ENCODE measurements at regions not wholly inside any gene's neighbourhood (a gene's known extent, or its start where the extent isn't known, plus 50 kb on each side); places are given as distances from the start of the nearest gene placed in this dataset.

DNA sequence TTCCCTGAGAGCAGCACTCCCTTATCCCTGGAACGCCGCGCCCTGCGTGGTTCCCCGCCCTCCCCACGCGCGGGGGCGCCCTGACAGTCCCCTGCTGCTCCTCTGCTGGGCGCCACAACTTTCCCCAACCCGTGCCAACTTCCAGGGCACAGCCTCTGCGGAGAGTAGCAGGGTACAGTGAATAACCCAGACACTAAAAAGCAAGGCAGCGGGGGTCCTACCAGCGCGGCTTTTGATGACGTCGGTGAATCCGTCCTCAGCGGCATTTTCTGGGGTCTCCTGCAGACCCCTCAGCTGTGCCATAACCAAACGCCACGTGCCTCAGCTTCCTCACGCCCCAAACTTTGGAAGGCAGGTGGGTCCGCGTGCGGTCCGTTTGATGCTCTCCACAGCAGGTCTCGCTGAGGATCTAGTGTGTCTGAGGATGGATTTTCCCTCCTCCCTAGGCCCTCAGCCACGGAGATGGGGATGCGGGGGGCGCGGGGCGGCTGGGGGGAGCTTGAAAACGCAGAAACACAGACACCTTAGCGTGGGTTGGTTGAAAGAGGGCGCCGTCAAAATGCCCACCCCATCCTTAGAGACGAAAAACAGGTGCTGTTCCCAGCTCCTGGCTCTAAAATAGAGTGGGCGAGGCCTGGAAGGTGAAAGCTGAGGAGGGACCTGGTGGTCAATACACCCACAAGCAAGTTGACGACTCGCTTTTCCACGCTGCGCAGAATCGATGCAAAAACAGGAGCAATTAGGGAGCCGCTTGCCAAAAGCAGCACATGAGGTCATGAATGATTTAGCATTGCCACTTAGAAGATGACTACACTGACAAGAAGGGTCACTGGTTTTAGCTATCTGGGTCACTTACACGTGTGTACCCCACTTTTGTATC, 405.6 kb downstream of the FAM47A start:
- no peaks in the 10 kb centered on the region for H3K79me2 ChIP-seq (replicated peaks; ENCODE audit: insufficient read depth)
- no peaks in the 10 kb centered on the region for H3K9me3 Mint-ChIP-seq
- H3K27me3 Mint-ChIP-seq (ENCODE audit: insufficient read depth, low read depth, poor library complexity): no peaks in the 10 kb centered on the region
- no peak for TF ChIP-seq EZH2phosphoT487 (IDR thresholded peaks at IDR 0.05; ENCODE audit: unreplicated experiment)
- TF ChIP-seq CREB1 (CRISPR knock-in tag; IDR thresholded peaks at IDR 0.05; ENCODE audit: low read depth): peak; percentile 47; the same call in 1 of the 2 replicates
- no peaks in the 10 kb centered on the region for H3K36me3 Mint-ChIP-seq (ENCODE audit: low read depth)
- H3K27ac ChIP-seq (ENCODE audit: low read depth): no peak overlapping the region
- H3K4me3 Mint-ChIP-seq: peak overlapping the region; percentile 80
- H3K4me1 ChIP-seq (ENCODE audit: insufficient read depth): no peaks in the 10 kb centered on the region
- peak overlapping the region; percentile 86 for H2AFZ ChIP-seq
- H3K27ac Mint-ChIP-seq: no peak overlapping the region
- no peaks in the 10 kb centered on the region for H3K9me2 ChIP-seq (ENCODE audit: insufficient read depth)
- peak overlapping the region; percentile 80 for H3K4me2 ChIP-seq
- H3K36me3 ChIP-seq (ENCODE audit: insufficient read depth): no peaks in the 10 kb centered on the region
- peak overlapping the region; percentile 69 for H3K4me3 ChIP-seq
- H4K20me1 ChIP-seq (replicated peaks; ENCODE audit: insufficient read depth): no peaks in the 10 kb centered on the region
- no peaks in the 10 kb centered on the region for H3F3A ChIP-seq (replicated peaks; ENCODE audit: low read depth)
- H3K27me3 ChIP-seq (ENCODE audit: insufficient read depth): peaks cover 15% of the 10 kb centered on the region
- ATAC-seq (peak; percentile 43), DNase-seq (ENCODE audit: low spot score) (peak; percentile 2)
- no peaks in the 10 kb centered on the region for H3K4me1 Mint-ChIP-seq

DNA sequence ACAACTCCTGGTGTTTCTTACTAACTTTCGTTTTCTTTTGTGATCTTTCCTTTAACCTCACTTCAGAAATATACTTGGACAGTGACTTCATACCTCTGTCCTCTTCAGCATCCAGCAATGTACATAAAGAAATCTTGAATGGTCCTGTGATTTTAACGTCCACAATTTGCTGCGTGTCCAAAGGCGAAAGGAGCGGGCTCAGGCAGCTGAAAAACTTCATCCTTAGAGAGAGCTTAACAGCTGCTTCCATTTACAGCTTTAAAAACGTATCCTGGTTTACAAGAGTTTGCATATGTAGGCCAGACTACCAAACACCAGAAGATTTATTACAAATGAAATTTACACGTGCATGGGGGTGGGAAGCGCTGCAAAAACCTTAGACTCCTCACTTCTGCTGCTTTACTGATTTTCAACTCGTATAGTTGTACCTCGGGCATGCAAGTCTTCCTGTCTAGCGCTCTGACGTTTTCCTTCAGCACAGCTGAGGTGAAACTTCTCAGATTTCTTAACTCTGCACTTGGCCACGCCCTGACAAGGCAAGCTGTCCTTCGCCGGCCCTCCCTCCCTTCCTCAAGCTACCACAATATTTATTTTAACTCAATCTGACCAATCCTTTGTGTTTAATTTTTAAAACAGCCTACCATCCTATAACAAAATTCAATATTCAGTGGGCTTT, 406.4 kb downstream of the FAM47A start:
- Histone ChIP-seq H3K79me2 (replicated peaks; ENCODE audit: insufficient read depth) (no peaks in the 10 kb centered on the region), H3K9me2 (ENCODE audit: insufficient read depth) (no peaks in the 10 kb centered on the region), H3K4me1 (ENCODE audit: insufficient read depth) (no peaks in the 10 kb centered on the region), H3K27ac (ENCODE audit: low read depth) (no peak overlapping the region), H2AFZ (peak overlapping the region; percentile 86), H3K36me3 (ENCODE audit: insufficient read depth) (no peaks in the 10 kb centered on the region), H3K27me3 (ENCODE audit: insufficient read depth) (peaks cover 15% of the 10 kb centered on the region), H3K4me2 (peak overlapping the region; percentile 80), H4K20me1 (replicated peaks; ENCODE audit: insufficient read depth) (no peaks in the 10 kb centered on the region), H3F3A (replicated peaks; ENCODE audit: low read depth) (no peaks in the 10 kb centered on the region), H3K4me3 (peak overlapping the region; percentile 69)
- ATAC-seq (peak; percentile 95), DNase-seq (ENCODE audit: low spot score) (peak; percentile 62)
- peak overlapping the region; percentile 80 for H3K4me3 Mint-ChIP-seq
- H3K36me3 Mint-ChIP-seq (ENCODE audit: low read depth): no peaks in the 10 kb centered on the region
- H3K27me3 Mint-ChIP-seq (ENCODE audit: insufficient read depth, low read depth, poor library complexity): no peaks in the 10 kb centered on the region
- no peak overlapping the region for H3K27ac Mint-ChIP-seq
- H3K4me1 Mint-ChIP-seq: no peaks in the 10 kb centered on the region
- H3K9me3 Mint-ChIP-seq: no peaks in the 10 kb centered on the region
- TF ChIP-seq CREB1 (CRISPR knock-in tag; IDR thresholded peaks at IDR 0.05; ENCODE audit: low read depth): no peak
- TF ChIP-seq, protein P1, sequence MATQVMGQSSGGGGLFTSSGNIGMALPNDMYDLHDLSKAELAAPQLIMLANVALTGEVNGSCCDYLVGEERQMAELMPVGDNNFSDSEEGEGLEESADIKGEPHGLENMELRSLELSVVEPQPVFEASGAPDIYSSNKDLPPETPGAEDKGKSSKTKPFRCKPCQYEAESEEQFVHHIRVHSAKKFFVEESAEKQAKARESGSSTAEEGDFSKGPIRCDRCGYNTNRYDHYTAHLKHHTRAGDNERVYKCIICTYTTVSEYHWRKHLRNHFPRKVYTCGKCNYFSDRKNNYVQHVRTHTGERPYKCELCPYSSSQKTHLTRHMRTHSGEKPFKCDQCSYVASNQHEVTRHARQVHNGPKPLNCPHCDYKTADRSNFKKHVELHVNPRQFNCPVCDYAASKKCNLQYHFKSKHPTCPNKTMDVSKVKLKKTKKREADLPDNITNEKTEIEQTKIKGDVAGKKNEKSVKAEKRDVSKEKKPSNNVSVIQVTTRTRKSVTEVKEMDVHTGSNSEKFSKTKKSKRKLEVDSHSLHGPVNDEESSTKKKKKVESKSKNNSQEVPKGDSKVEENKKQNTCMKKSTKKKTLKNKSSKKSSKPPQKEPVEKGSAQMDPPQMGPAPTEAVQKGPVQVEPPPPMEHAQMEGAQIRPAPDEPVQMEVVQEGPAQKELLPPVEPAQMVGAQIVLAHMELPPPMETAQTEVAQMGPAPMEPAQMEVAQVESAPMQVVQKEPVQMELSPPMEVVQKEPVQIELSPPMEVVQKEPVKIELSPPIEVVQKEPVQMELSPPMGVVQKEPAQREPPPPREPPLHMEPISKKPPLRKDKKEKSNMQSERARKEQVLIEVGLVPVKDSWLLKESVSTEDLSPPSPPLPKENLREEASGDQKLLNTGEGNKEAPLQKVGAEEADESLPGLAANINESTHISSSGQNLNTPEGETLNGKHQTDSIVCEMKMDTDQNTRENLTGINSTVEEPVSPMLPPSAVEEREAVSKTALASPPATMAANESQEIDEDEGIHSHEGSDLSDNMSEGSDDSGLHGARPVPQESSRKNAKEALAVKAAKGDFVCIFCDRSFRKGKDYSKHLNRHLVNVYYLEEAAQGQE (IDR thresholded peaks at IDR 0.05; ENCODE audit: unreplicated experiment): no peak
- TF ChIP-seq ZNF331 (CRISPR knock-in tag; IDR thresholded peaks at IDR 0.05; ENCODE audit: low read depth): no peak
- no peak for TF ChIP-seq POLR2AphosphoS5 (IDR thresholded peaks at IDR 0.05; ENCODE audit: low read depth)
- no peak for TF ChIP-seq NANOG (IDR thresholded peaks at IDR 0.05; ENCODE audit: borderline replicate concordance)
- TF ChIP-seq EZH2phosphoT487 (IDR thresholded peaks at IDR 0.05; ENCODE audit: unreplicated experiment): no peak
- no peak for TF ChIP-seq EZH2 (IDR thresholded peaks at IDR 0.05; ENCODE audit: low read depth, unreplicated experiment)
- TF ChIP-seq, protein P2, sequence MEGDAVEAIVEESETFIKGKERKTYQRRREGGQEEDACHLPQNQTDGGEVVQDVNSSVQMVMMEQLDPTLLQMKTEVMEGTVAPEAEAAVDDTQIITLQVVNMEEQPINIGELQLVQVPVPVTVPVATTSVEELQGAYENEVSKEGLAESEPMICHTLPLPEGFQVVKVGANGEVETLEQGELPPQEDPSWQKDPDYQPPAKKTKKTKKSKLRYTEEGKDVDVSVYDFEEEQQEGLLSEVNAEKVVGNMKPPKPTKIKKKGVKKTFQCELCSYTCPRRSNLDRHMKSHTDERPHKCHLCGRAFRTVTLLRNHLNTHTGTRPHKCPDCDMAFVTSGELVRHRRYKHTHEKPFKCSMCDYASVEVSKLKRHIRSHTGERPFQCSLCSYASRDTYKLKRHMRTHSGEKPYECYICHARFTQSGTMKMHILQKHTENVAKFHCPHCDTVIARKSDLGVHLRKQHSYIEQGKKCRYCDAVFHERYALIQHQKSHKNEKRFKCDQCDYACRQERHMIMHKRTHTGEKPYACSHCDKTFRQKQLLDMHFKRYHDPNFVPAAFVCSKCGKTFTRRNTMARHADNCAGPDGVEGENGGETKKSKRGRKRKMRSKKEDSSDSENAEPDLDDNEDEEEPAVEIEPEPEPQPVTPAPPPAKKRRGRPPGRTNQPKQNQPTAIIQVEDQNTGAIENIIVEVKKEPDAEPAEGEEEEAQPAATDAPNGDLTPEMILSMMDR (conservative IDR thresholded peaks at IDR 0.05; ENCODE audit: low read depth in 2 of 2): no peak
- no peak for TF ChIP-seq STAT1 (IDR thresholded peaks at IDR 0.05; ENCODE audit: unreplicated experiment)
- TF ChIP-seq ZNF114 (CRISPR knock-in tag; IDR thresholded peaks at IDR 0.05): no peak
- TF ChIP-seq, protein P3, sequence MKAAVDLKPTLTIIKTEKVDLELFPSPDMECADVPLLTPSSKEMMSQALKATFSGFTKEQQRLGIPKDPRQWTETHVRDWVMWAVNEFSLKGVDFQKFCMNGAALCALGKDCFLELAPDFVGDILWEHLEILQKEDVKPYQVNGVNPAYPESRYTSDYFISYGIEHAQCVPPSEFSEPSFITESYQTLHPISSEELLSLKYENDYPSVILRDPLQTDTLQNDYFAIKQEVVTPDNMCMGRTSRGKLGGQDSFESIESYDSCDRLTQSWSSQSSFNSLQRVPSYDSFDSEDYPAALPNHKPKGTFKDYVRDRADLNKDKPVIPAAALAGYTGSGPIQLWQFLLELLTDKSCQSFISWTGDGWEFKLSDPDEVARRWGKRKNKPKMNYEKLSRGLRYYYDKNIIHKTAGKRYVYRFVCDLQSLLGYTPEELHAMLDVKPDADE (IDR thresholded peaks at IDR 0.05): no peak
